SU-DHL-6 (cell line): ENCODE measurements at regions not wholly inside any gene's neighbourhood (a gene's known extent, or its start where the extent isn't known, plus 50 kb on each side); places are given as distances from the start of the nearest gene placed in this dataset.

ENCODE experiments used
- EZH2phosphoT487 ChIP-seq: fragments of 200-600 bp; sonication (generic), shearing (Covaris generic); conservative IDR thresholded peaks from 2 replicates; pipeline ENCODE4 v1.6.1; 2018; ENCODE audit warnings: mild to moderate bottlenecking, antibody characterized with exemption, low read length, moderate library complexity, mixed read lengths
- TF ChIP-seq, protein P1 (sequence below): fragments of 200-600 bp; sonication (generic); IDR thresholded peaks from one replicate; pipeline ENCODE4 v1.5.1; 2017; ENCODE audit warnings: antibody characterized with exemption, mild to moderate bottlenecking, low read length, moderate library complexity; ENCODE audit not compliant: insufficient read depth, poor library complexity, severe bottlenecking

DNA sequence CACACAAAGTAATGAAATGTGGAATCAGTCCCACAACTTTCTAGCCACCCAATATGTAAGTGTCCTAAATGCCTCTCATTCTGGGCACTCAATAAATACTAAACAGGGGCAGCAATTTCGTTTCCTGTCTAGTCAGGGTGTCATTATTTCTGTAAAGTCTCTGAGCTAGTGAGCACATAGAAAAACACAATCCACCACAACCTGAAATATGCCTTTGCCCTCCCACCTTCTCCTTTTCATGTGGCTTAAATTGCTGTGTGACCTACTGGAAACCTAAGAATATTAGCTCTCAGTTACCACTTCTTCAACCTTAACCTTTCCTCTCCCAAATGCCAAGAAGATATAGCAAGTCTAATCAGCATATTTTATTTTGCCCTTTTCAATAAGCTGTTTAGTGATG is 456.3 kb upstream of the KCNMB2 start:
- TF ChIP-seq, protein P1, sequence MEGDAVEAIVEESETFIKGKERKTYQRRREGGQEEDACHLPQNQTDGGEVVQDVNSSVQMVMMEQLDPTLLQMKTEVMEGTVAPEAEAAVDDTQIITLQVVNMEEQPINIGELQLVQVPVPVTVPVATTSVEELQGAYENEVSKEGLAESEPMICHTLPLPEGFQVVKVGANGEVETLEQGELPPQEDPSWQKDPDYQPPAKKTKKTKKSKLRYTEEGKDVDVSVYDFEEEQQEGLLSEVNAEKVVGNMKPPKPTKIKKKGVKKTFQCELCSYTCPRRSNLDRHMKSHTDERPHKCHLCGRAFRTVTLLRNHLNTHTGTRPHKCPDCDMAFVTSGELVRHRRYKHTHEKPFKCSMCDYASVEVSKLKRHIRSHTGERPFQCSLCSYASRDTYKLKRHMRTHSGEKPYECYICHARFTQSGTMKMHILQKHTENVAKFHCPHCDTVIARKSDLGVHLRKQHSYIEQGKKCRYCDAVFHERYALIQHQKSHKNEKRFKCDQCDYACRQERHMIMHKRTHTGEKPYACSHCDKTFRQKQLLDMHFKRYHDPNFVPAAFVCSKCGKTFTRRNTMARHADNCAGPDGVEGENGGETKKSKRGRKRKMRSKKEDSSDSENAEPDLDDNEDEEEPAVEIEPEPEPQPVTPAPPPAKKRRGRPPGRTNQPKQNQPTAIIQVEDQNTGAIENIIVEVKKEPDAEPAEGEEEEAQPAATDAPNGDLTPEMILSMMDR: no peak
- no peak for TF ChIP-seq EZH2phosphoT487
